ENCODE measurements at regions not wholly inside any gene's neighbourhood (a gene's known extent, or its start where the extent isn't known, plus 50 kb on each side); places are given as distances from the start of the nearest gene placed in this dataset.

DNA sequence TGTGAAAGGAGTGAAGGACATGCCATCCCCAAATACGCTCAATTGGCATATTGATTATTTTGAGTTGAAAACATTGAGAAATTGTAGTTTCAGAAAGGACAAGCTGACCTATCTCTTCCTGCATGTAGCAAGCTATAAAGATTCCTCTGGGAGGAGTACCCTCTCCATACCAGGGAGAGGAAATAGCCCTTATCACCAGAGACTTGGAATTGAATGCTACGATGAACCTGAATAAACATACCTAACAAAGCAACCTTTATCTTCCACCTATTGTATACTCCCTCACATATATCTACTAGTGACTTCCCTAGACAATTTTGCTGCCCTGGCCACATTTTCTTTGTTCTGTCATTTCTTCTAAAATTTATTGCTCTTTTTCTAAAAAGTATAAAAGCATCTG is 150.2 kb upstream of the EEPD1 start:
- TF ChIP-seq GATA2 (IDR thresholded peaks at IDR 0.05; ENCODE audit: low read depth, low read length) (no peak), GATA3 (IDR thresholded peaks at IDR 0.05; ENCODE audit: low read depth, low read length) (no peak)

DNA sequence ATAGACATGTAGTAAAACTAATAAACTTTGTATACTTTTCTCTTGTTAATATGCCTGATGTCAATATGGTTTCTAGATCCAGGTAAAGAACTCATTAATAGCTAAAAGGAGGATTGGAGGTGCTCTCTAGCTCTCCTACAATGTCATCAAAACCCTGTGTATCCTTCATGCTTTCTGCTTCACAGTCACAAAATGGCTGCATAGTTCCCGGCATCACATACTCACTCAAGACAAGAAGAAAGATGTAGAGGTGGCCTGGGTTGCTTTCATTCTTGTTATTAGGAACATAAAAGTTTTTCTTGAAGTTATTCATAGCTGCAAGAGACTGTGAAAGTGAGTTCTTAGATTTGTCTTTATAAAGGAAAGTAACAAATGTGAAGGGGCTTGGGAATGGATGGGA is 149.7 kb upstream of the EEPD1 start:
- no peak for TF ChIP-seq GATA2 (IDR thresholded peaks at IDR 0.05; ENCODE audit: low read depth, low read length)
- TF ChIP-seq GATA3 (IDR thresholded peaks at IDR 0.05; ENCODE audit: low read depth, low read length) = no peak

DNA sequence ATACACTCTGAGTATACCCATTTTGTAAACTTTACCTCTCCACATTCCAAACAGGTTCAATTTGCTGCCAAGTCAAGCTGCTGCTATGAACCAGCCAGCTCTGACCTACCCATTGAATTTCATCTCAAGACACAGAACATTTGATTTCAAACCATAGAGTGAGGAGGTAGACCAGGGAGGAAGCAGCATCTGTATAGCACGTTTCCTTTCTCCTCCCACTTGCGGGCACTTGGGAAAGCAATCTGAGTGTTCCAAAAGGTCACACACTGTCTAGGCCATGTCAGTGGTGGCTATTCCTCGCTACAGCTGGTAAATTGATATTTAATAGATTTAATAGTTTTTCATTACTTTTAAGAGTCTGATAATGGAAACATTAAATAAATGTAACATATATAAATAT is 147.8 kb upstream of the EEPD1 start:
- TF ChIP-seq GATA2 (IDR thresholded peaks at IDR 0.05; ENCODE audit: low read depth, low read length) = no peak
- no peak for TF ChIP-seq GATA3 (IDR thresholded peaks at IDR 0.05; ENCODE audit: low read depth, low read length)

DNA sequence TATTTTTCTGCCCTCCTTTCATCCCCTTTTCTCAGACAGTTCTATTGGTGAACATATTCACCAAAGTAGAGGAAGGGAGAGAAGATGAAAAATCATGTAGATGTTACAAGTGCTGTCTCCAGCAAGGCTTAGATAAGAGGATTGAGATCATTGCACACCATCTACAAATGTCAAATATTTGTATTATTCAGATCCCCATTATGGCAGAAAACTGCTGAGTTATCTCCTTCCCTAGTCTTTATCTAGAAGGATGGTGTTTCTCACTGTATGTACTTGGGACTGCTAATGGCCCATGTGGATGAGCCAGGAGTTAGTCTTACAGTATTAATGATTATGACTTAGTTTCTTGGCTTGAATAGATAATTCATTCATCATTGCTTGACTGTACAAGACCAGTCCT is 147.2 kb upstream of the EEPD1 start:
- no peak for TF ChIP-seq GATA2 (IDR thresholded peaks at IDR 0.05; ENCODE audit: low read depth, low read length)
- TF ChIP-seq GATA3 (IDR thresholded peaks at IDR 0.05; ENCODE audit: low read depth, low read length) = no peak

DNA sequence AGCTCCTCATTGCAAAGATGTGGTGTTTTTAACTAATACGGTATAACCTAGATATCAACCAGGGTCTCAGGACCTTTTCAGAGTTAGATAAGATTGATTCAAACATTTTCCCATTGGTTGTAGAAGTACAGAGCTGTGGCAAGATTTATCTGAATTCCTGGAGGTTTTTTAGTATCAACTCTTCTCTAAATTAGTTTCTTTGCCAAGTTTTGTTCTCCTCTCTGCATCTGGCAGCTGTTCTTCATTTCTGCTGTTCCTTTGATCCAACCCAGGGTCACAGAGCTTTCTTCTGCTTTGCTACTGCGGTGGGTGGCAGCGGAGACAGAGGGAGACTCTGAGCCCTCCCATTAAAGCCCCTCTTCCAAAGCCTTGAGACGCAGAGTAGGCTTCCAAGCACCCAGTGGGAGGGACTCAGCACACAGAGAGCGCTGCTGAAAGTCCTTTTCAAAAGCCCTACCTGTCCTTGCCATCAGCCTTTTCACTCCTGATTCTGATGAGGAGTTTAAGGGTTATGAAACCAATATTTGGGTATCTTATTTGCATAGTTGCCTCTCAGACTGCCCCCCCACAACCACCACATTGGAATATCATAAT is 146.3 kb upstream of the EEPD1 start:
- TF ChIP-seq GATA3 (IDR thresholded peaks at IDR 0.05; ENCODE audit: low read depth, low read length) = no peak
- TF ChIP-seq GATA2 (IDR thresholded peaks at IDR 0.05; ENCODE audit: low read depth, low read length) = no peak

DNA sequence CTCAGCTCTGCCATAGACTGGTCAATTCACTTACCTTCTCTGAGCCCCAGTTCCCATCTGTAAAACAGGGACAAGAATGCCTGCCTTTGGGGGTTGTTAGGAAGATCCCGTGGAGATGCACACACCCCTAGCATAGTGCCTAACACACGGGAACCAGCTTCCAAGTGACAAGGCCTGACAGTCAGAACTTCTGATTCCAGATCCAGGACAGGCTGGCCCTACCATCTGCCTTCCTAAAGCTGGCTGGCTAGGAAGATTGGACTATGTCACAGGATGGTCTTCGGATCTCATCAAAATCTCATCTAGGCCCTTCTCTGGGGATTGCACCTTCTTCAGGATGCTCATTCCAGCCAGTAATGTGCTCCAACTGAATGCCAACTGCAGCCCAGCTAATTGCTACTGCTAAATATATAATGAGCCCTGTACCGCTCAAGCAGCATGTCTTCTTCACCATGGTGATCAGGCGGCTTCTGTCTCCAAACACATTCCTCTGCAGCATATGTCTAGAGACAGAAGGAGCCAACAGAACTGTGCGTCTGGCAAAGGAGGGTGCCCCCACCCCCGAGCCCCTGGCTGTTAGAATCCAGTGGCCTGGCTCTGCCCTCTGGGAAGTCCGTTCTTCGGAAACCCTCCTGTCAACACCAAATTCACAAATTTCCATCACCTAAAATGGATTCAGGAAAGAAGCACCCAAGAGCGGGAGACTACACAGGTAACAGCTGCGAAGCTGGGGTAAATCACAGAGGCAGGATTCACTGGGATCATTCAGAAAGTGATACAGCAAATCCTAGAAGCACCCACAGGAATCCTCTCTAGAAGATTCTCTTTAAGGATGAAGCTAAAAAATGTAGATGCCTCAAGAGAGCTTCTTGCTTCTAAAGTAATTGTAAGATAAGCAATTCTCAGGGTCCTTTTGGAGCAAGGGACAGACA is 142.1 kb upstream of the EEPD1 start:
- TF ChIP-seq GATA2 (IDR thresholded peaks at IDR 0.05; ENCODE audit: low read depth, low read length) (no peak), GATA3 (IDR thresholded peaks at IDR 0.05; ENCODE audit: low read depth, low read length) (no peak)

DNA sequence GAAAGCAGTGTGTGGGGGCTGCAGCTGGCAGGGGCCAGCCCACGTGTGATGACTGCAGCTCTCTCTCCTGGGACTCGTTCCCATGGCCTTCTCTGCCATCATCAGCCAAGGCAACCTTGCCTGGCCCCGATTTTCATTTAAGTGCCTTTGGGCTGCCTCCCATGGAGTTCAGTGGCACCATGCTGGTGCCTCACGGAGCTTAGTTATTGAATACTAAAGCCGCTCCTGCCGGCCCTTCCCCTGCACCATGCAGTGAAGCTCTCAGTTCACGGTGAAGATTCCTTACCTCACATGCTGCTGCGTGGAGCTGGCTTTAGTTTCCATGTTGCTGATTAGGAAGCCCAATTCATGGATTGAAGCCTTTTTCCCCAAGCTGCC is 141.5 kb upstream of the EEPD1 start:
- TF ChIP-seq GATA2 (IDR thresholded peaks at IDR 0.05; ENCODE audit: low read depth, low read length) (no peak), GATA3 (IDR thresholded peaks at IDR 0.05; ENCODE audit: low read depth, low read length) (no peak)

DNA sequence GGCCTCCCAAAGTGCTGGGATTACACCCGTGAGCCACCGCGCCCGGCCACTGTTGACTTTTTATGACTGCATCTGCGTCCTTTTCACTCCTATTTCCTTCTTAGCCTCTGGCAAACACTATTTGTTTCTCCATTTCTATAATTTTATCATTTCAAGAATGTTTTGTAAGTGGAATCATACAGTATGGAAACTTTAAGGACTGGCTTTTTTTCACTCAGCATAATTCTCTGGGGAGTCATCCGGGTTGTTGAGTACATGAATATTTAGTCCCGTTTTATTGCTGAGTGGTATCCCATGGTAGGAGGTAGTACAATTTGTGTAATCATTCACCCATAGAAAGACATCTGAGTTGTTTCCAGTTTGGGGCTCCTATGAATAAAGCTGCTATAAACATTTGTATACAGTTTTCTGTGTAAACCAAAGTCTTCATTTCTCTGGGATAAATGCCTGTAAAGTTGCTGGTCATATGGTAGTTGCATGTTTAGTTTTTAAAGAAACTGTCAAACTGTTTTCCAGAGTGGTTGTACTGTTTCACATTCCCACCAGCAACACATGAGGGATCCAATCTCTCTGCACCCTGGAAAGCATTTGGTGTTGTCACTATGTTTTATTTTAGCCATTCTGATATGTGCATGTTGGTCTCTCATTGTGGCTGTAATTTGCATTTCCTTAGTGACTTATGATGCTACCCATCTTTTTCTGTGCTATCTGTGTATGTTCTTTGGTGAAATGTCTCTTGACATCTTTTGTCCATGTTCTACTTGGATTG is 139.6 kb upstream of the EEPD1 start:
- no peak for TF ChIP-seq GATA3 (IDR thresholded peaks at IDR 0.05; ENCODE audit: low read depth, low read length)

DNA sequence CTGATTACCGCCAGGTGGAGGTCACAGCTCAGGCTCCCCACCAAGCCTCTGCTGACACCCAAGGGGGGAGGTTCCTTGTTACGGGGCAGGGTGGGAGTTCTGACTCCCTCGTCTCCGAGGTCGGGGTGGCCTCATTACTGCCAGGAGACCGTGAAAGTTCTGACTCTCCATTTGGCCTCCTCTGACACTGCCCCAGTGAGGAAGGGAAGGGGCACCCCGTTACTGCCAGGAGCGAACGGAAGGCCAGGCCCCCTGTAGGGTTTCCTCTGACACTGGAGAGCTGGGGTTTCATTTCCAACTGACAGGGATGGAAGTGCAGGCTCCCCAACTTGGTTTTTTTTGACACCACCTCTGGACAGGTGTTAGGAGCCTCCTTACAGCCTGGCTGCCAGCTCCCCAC is 138.1 kb upstream of the EEPD1 start:
- no peak for TF ChIP-seq GATA3 (IDR thresholded peaks at IDR 0.05; ENCODE audit: low read depth, low read length)
- TF ChIP-seq GATA2 (IDR thresholded peaks at IDR 0.05; ENCODE audit: low read depth, low read length) = no peak

DNA sequence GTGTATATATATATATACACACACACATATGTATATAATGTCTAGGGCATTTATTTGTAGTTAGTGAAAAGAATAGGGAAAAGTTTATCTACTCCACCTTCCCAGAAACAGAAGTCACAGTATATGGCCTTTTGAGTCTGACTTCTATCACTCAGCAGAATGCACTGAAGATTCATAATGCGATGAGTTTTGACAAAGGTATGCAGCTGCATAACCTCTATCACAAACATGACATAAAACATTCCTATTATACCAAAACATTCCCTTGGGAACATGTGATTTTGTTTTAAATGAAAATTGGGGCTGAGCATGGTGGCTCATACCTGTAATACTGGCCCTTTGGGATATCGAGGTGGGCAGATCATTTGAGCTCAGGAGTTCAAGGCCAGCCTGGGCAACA is 137.3 kb upstream of the EEPD1 start:
- TF ChIP-seq GATA3 (IDR thresholded peaks at IDR 0.05; ENCODE audit: low read depth, low read length) = no peak
- no peak for TF ChIP-seq GATA2 (IDR thresholded peaks at IDR 0.05; ENCODE audit: low read depth, low read length)

DNA sequence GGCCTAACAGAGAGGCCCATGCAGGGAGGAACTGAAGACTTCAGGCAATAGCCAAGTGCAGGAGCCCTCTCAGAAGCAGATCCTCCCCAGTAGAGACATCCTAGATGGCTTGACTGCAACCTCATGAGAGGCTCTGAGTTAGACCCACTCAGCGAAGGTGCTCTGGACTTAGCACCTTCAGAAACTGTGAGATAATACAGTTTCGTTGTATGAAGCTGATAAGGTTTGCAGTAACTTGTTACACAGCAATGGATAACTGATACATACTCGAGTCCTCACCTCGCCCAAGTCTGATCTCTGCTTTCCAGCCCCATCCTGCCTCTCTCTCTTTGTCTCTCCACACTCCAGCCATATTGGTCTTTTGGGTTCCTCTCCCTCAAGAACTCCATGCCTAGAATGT is 136.4 kb upstream of the EEPD1 start:
- TF ChIP-seq GATA3 (IDR thresholded peaks at IDR 0.05; ENCODE audit: low read depth, low read length) (no peak), GATA2 (IDR thresholded peaks at IDR 0.05; ENCODE audit: low read depth, low read length) (no peak)

DNA sequence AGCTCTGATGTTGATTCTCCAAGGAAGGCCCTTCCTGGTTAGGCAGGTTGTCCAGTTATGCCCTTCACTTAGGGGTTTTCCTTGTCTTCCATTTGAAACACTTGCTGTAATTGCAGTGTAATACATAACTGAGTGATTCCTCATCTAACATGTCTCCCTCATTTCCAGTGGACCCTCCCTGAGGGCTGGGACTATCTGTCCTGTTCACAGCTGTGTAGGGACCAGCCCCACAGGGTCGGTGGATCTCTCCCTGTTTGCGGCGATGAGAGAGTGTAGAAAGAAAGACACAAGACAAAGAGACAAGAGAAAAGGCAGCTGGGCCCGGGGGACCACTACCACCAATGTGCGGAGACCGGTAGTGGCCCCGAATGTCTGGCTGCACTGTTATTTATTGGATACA is 135.9 kb upstream of the EEPD1 start:
- TF ChIP-seq GATA3 (IDR thresholded peaks at IDR 0.05; ENCODE audit: low read depth, low read length) (no peak), GATA2 (IDR thresholded peaks at IDR 0.05; ENCODE audit: low read depth, low read length) (no peak)

DNA sequence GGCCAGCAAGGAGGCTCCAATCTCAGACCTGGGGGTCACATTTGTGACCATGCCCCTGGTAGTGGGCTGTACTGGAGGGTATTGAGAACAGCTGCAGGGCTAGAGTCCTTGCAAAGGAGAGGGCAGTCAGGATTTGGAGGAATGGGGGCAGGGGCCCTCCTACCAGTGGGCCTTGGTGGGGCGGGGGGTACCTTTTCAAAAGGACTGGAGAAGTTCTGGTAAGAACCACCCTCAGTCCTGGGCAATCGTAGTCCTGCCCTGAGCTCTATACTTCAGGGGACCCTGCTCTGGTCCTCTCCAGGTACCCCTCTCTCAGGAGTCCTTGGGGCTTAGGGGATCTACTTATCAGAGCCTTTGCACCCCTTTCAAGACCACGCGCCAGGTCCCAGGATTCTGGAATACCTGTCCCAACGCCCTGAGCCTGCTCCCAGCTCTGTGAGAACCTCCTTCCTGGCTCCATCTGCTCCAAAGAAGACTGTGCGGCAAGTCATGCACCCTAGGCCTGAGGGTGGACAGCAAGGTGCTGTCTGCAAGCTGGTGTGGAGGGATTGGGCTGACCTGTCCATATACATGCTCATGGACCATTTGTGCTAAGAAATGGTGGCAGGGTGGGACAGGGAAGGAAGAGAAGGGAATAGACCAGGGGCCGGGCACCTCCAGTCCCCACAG is 134.1 kb upstream of the EEPD1 start:
- TF ChIP-seq GATA3 (IDR thresholded peaks at IDR 0.05; ENCODE audit: low read depth, low read length) (no peak), GATA2 (IDR thresholded peaks at IDR 0.05; ENCODE audit: low read depth, low read length) (no peak)

DNA sequence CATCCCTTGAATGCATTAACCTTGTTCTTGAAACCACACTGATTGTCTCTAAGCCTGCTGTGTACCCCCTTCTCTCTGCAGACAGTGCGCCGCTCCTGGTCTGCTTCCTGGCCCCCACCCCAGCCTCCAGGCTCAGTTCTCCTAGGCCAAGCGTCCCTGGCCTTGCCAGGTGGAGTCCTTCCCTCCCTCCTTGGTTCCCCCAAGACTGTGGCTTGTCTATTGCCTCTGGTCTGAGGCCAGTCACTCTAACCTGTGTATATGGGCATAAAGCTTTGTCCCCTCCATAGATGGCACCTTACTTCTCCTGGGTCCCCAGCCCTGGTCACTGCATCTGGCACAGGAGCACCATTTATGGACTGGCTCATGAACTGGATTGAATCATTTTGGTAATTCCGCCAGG is 133.5 kb upstream of the EEPD1 start:
- TF ChIP-seq GATA2 (IDR thresholded peaks at IDR 0.05; ENCODE audit: low read depth, low read length) (no peak), GATA3 (IDR thresholded peaks at IDR 0.05; ENCODE audit: low read depth, low read length) (no peak)
